ENCODE measurements at regions not wholly inside any gene's neighbourhood (a gene's known extent, or its start where the extent isn't known, plus 50 kb on each side); places are given as distances from the start of the nearest gene placed in this dataset.

GRCh38 chr9:87081503-87081902 is 134.2 kb upstream of the GAS1 start:
- Histone ChIP-seq H3K36me3 (replicated peaks; ENCODE audit: insufficient read depth, low read depth) (no peaks in the 10 kb centered on the region), H3K4me2 (peak overlapping the region; percentile 44), H2AFZ (no peak overlapping the region), H3K9me3 (ENCODE audit: low read depth) (no peaks in the 10 kb centered on the region), H4K20me1 (ENCODE audit: insufficient read depth, poor library complexity, severe bottlenecking) (no peaks in the 10 kb centered on the region), H3K27me3 (no peaks in the 10 kb centered on the region), H3K4me1 (ENCODE audit: insufficient read depth) (peaks cover 11% of the 10 kb centered on the region), H3K4me3 (no peak overlapping the region), H3K79me2 (no peaks in the 10 kb centered on the region), H3K9me2 (replicated peaks; ENCODE audit: insufficient read depth) (no peaks in the 10 kb centered on the region), H3K27ac (peak overlapping the region; percentile 80)
- TF ChIP-seq EZH2 (IDR thresholded peaks at IDR 0.05; ENCODE audit: borderline replicate concordance) (no peak), EZH2phosphoT487 (IDR thresholded peaks at IDR 0.05; ENCODE audit: low read depth, severe bottlenecking, unreplicated experiment) (no peak), CTCF (IDR thresholded peaks at IDR 0.05; ENCODE audit: poor library complexity) (no peak)
- 51% methylated on average over 2 of the region's 2 CpGs for WGBS (ENCODE audit: low lambda C conversion rate, missing lambda C conversion rate)
- DNase-seq (ENCODE audit: low spot score): no peak

DNA sequence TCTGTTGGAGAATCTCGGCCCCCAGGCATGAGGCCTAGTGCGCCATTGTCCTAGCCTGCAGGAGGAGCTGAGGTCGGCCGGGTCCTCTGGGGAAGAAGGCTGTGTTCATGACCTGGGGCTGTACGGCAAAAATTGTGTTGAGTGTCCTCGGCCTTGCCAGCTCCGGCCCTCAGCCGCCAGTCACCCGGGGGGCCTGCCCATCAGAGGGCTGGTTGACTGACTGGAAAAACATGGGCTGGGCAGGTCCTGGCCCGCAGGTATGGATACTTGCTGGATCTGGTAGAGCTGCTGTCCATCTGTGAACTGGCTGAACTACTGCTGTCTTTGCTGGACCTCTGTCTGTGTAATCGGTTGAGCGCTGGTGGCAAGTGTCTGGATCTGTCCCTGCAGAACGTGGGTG is 136.7 kb upstream of the GAS1 start:
- WGBS (ENCODE audit: low lambda C conversion rate, missing lambda C conversion rate): 94% methylated on average over 13 of the region's 13 CpGs
- H4K20me1 ChIP-seq (ENCODE audit: insufficient read depth, poor library complexity, severe bottlenecking): no peaks in the 10 kb centered on the region
- no peak overlapping the region for H3K4me3 ChIP-seq
- H3K4me1 ChIP-seq (ENCODE audit: insufficient read depth): peaks cover 11% of the 10 kb centered on the region
- no peak overlapping the region for H3K27ac ChIP-seq
- H3K4me2 ChIP-seq: no peak overlapping the region
- no peaks in the 10 kb centered on the region for H3K79me2 ChIP-seq
- no peak overlapping the region for H2AFZ ChIP-seq
- no peaks in the 10 kb centered on the region for H3K9me2 ChIP-seq (replicated peaks; ENCODE audit: insufficient read depth)
- H3K36me3 ChIP-seq (replicated peaks; ENCODE audit: insufficient read depth, low read depth): no peaks in the 10 kb centered on the region
- no peak for DNase-seq (ENCODE audit: low spot score)
- no peaks in the 10 kb centered on the region for H3K9me3 ChIP-seq (ENCODE audit: low read depth)
- no peak for TF ChIP-seq EZH2 (IDR thresholded peaks at IDR 0.05; ENCODE audit: borderline replicate concordance)
- TF ChIP-seq EZH2phosphoT487 (IDR thresholded peaks at IDR 0.05; ENCODE audit: low read depth, severe bottlenecking, unreplicated experiment): no peak
- no peak for TF ChIP-seq CTCF (IDR thresholded peaks at IDR 0.05; ENCODE audit: poor library complexity)
- H3K27me3 ChIP-seq: no peaks in the 10 kb centered on the region

GRCh38 chr9:87084407-87084806 is 137.1 kb upstream of the GAS1 start:
- no peak for TF ChIP-seq EZH2 (IDR thresholded peaks at IDR 0.05; ENCODE audit: borderline replicate concordance)
- TF ChIP-seq EZH2phosphoT487 (IDR thresholded peaks at IDR 0.05; ENCODE audit: low read depth, severe bottlenecking, unreplicated experiment): no peak
- TF ChIP-seq CTCF (IDR thresholded peaks at IDR 0.05; ENCODE audit: poor library complexity): no peak
- Histone ChIP-seq H3K79me2 (no peaks in the 10 kb centered on the region), H3K9me2 (replicated peaks; ENCODE audit: insufficient read depth) (no peaks in the 10 kb centered on the region), H3K4me3 (no peak overlapping the region), H3K9me3 (ENCODE audit: low read depth) (no peaks in the 10 kb centered on the region), H3K4me1 (ENCODE audit: insufficient read depth) (peaks cover 11% of the 10 kb centered on the region), H3K36me3 (replicated peaks; ENCODE audit: insufficient read depth, low read depth) (no peaks in the 10 kb centered on the region), H2AFZ (no peak overlapping the region), H3K27ac (no peak overlapping the region), H3K27me3 (no peaks in the 10 kb centered on the region), H3K4me2 (no peak overlapping the region), H4K20me1 (ENCODE audit: insufficient read depth, poor library complexity, severe bottlenecking) (no peaks in the 10 kb centered on the region)
- DNase-seq (ENCODE audit: low spot score): no peak
- WGBS (ENCODE audit: low lambda C conversion rate, missing lambda C conversion rate): 98% methylated on average over 10 of the region's 12 CpGs

DNA sequence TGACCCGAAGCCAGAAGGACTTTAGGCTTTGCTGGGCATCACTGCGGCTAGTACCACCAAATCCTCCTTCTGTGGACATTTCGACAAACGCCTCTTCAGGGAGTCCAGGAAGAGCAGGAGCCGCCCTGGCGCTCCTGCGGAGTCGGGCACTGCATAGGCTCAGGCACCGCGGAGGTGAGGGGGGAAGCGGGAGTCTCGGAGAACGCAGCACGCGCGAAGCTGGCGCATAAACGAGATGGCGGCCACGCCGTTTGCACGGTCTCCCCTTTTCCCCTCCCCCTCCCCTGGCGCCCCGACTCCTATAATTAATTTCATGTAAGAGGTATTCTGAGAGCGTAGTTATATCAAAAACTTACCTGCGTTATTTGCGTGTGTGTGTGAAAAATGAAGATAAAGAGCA is 137.8 kb upstream of the GAS1 start:
- H3K9me2 ChIP-seq (replicated peaks; ENCODE audit: insufficient read depth): no peaks in the 10 kb centered on the region
- H3K4me2 ChIP-seq: no peak overlapping the region
- no peak overlapping the region for H3K27ac ChIP-seq
- H4K20me1 ChIP-seq (ENCODE audit: insufficient read depth, poor library complexity, severe bottlenecking): no peaks in the 10 kb centered on the region
- TF ChIP-seq EZH2phosphoT487 (IDR thresholded peaks at IDR 0.05; ENCODE audit: low read depth, severe bottlenecking, unreplicated experiment): no peak
- TF ChIP-seq EZH2 (IDR thresholded peaks at IDR 0.05; ENCODE audit: borderline replicate concordance): no peak
- no peak for TF ChIP-seq CTCF (IDR thresholded peaks at IDR 0.05; ENCODE audit: poor library complexity)
- DNase-seq (ENCODE audit: low spot score): no peak
- H3K36me3 ChIP-seq (replicated peaks; ENCODE audit: insufficient read depth, low read depth): no peaks in the 10 kb centered on the region
- no peaks in the 10 kb centered on the region for H3K27me3 ChIP-seq
- no peak overlapping the region for H2AFZ ChIP-seq
- WGBS (ENCODE audit: low lambda C conversion rate, missing lambda C conversion rate): 96% methylated on average over 16 of the region's 27 CpGs
- H3K79me2 ChIP-seq: no peaks in the 10 kb centered on the region
- H3K4me3 ChIP-seq: no peak overlapping the region
- peaks cover 11% of the 10 kb centered on the region for H3K4me1 ChIP-seq (ENCODE audit: insufficient read depth)
- no peaks in the 10 kb centered on the region for H3K9me3 ChIP-seq (ENCODE audit: low read depth)
